ENCODE measurements at regions not wholly inside any gene's neighbourhood (a gene's known extent, or its start where the extent isn't known, plus 50 kb on each side); places are given as distances from the start of the nearest gene placed in this dataset.
A peak's percentile ranks its signal among the peaks of the same experiment; 100 is the strongest.

DNA sequence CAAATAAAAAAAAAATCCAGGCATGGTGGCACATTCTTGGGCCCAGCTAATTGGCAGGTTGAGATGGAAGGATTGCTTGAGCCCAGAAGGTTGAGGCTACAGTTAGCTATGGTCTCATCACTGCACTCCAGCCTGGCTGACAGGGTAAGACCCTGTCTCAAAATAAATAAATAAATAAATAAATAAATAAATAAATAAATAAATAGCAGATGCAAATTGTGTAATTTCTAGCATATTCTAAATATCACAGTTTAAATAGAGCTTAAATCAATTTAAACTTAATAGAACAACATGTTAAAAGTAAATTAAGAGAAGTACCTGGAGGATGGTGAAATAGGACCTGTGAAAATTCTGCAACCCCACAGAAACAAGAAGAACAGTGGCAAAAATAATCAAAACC is 290.5 kb downstream of the TFEC start:
- Histone ChIP-seq H3K9me3 (no peaks in the 10 kb centered on the region), H3K4me3 (no peak overlapping the region), H3K4me1 (ENCODE audit: low read depth) (no peaks in the 10 kb centered on the region), H3K36me3 (ENCODE audit: low read depth) (no peaks in the 10 kb centered on the region)
- TF ChIP-seq, protein P1, sequence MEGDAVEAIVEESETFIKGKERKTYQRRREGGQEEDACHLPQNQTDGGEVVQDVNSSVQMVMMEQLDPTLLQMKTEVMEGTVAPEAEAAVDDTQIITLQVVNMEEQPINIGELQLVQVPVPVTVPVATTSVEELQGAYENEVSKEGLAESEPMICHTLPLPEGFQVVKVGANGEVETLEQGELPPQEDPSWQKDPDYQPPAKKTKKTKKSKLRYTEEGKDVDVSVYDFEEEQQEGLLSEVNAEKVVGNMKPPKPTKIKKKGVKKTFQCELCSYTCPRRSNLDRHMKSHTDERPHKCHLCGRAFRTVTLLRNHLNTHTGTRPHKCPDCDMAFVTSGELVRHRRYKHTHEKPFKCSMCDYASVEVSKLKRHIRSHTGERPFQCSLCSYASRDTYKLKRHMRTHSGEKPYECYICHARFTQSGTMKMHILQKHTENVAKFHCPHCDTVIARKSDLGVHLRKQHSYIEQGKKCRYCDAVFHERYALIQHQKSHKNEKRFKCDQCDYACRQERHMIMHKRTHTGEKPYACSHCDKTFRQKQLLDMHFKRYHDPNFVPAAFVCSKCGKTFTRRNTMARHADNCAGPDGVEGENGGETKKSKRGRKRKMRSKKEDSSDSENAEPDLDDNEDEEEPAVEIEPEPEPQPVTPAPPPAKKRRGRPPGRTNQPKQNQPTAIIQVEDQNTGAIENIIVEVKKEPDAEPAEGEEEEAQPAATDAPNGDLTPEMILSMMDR (IDR thresholded peaks at IDR 0.05) = no peak
- DNase-seq = no peak
- ATAC-seq = no peak
- intact Hi-C loops (cut with DNase I, micrococcal nuclease) = no loop called here

DNA sequence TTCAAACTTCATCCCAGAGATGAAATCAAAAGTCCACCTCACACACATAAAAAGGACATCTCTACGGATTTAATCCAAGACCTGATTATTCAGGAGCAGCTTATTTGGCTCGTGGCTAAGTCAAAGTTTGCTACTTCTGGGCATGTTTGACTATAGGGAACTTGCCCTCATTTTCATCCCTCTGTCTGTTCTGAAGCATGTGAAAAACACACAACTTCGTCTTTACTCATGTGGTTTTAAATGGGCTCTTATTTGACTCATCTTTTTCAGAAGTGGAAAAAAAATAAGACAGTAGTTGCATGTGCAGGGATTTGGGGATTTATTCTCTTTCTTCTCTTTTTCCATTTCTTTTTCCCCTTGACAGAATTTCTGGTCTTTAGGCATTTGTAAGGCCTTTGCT is 295.9 kb downstream of the TFEC start:
- DNase-seq = no peak
- Histone ChIP-seq H3K4me3 (no peak overlapping the region), H3K36me3 (ENCODE audit: low read depth) (no peaks in the 10 kb centered on the region), H3K4me1 (ENCODE audit: low read depth) (no peaks in the 10 kb centered on the region), H3K9me3 (no peaks in the 10 kb centered on the region)
- TF ChIP-seq, protein P1 (IDR thresholded peaks at IDR 0.05) = no peak
- no peak for ATAC-seq
- intact Hi-C loops (cut with DNase I, micrococcal nuclease) = no loop called here

DNA sequence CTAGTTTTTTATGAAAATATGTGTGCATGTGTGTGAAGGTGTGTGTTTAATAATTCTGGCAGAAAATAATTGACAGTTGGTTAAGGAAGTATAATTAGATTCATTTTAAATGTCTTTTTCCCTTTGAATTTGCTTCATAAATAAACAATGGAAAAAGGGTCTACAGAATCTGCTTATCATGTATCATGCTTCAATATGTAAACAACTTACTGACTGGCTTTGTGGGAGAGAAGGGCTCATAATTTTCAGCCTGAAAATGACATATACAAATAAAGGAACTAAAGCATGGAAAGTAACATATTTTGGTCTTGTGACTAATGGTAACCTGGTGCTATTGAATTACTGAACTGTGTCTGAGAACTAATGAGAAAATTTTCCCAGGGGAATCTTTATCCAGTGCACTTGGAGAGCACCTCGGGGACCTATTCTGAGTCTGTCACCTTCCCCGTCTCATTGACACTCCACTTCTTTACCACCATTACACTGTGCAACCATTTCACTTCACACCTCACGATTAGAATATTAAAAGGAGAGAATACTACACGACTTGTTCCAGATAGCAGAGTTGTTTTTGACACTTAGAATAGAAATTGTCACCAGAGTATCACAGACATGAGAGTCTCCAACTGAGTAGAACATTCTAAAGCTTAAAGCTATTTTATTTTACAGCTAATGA is 298.6 kb downstream of the TFEC start:
- no peak for ATAC-seq
- TF ChIP-seq, protein P1 (IDR thresholded peaks at IDR 0.05) = no peak
- no peak for DNase-seq
- Histone ChIP-seq H3K4me1 (ENCODE audit: low read depth) (no peaks in the 10 kb centered on the region), H3K9me3 (no peaks in the 10 kb centered on the region), H3K4me3 (no peak overlapping the region), H3K36me3 (ENCODE audit: low read depth) (no peaks in the 10 kb centered on the region)
- intact Hi-C loops (cut with DNase I, micrococcal nuclease) = no loop called here

DNA sequence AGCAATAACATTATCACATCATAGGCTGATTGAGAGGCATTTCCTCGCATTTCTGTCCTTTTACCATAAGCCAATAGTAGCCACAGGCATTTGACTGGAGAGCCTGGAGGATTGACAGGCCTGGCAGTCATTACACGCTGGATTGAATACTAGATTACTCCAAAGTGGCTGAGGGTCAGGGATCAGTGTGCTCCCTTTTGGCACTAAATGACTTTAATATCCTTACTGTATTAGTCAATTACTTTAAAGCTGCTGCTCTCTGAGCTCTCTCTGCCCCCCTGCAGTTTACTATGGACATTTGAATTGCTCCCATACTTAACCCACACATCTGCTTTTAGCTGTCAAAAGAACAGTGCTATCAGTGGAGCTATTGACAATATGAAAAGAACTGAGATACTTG is 302.0 kb downstream of the TFEC start:
- intact Hi-C loops (cut with DNase I, micrococcal nuclease) = no loop called here
- Histone ChIP-seq H3K36me3 (ENCODE audit: low read depth) (no peaks in the 10 kb centered on the region), H3K4me1 (ENCODE audit: low read depth) (no peaks in the 10 kb centered on the region), H3K9me3 (no peaks in the 10 kb centered on the region), H3K4me3 (no peak overlapping the region)
- TF ChIP-seq, protein P1 (IDR thresholded peaks at IDR 0.05) = no peak
- ATAC-seq (no peak), DNase-seq (no peak)

DNA sequence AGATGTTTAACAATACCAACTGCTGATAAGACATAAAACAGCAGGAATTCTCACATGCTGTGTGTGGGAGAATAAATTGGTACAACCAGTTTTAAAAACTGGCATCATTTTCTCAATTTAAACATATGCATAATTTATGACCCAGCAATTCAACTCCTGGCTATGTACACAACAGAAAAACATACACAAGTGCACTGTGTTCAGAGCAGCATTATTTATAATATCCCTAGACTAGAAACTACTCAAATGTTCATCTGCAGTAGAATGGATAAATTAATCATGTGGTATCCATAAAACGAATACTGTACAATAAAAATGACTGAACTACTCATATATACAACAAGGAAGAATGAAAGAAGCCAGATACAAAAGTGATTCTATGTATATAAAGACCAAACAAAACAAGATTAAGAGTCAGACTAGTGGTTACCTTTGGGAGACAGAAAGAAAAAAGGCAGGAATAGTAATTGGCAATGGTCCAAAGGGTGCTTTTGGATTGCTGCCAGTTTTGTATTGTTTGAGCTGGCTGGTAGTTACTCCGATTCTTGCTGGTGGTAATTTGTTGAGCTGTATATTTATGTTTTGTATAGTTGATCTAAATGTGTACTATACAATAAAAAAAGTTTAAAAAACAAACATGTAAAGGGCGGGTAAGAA is 306.0 kb downstream of the TFEC start:
- TF ChIP-seq, protein P1 (IDR thresholded peaks at IDR 0.05) = no peak
- intact Hi-C loops (cut with DNase I, micrococcal nuclease) = no loop called here
- Histone ChIP-seq H3K36me3 (ENCODE audit: low read depth) (no peaks in the 10 kb centered on the region), H3K4me3 (no peak overlapping the region), H3K4me1 (ENCODE audit: low read depth) (no peaks in the 10 kb centered on the region), H3K9me3 (no peaks in the 10 kb centered on the region)
- ATAC-seq (no peak), DNase-seq (peak in 1 of 3 donors; percentile 34)
